BJ (cell line): ENCODE measurements at regions not wholly inside any gene's neighbourhood (a gene's known extent, or its start where the extent isn't known, plus 50 kb on each side); places are given as distances from the start of the nearest gene placed in this dataset.
A peak's percentile ranks its signal among the peaks of the same experiment; 100 is the strongest.

Experiments
- CTCF ChIA-PET: fragments of 350-600 bp; formaldehyde crosslinking; extraction: SDS; loops from one replicate; lab custom pipeline; 2021; ENCODE audit warnings: antibody characterized with exemption, inconsistent platforms; lab: Yijun Ruan, JAX
- POLR2A ChIA-PET: fragments of 300-600 bp; sonication (Branson Sonifier 250); formaldehyde crosslinking; extraction: SDS; loops from one replicate; lab custom pipeline; 2021; ENCODE audit warnings: antibody characterized with exemption; lab: Charles Lee
- DNase-seq: peaks from one replicate; pipeline ENCODE4 v3.0.0-alpha.2; 2011; ENCODE audit warnings: low read depth
- H3K27me3 ChIP-seq: 2 replicates; pipeline ENCODE4 v1.6.0; 2011; ENCODE audit warnings: low read length; ENCODE audit not compliant: control insufficient read depth, insufficient read depth
- H3K36me3 ChIP-seq: 2 replicates; pipeline ENCODE4 v1.5.1; 2011; ENCODE audit warnings: low read length; ENCODE audit not compliant: control insufficient read depth, insufficient read depth
- H3K4me3 ChIP-seq: 2 replicates; pipeline ENCODE4 v1.5.1; 2011; ENCODE audit warnings: low read depth, mild to moderate bottlenecking, control low read depth, low read length
- CTCF ChIP-seq: IDR thresholded peaks from 2 replicates; pipeline ENCODE4 v1.5.1; 2011; ENCODE audit warnings: low read depth, mild to moderate bottlenecking, control low read depth, inconsistent platforms, low read length, moderate library complexity; ENCODE audit not compliant: insufficient read depth

- Histone ChIP-seq H3K36me3 (no peaks in the 10 kb centered on the region), H3K27me3 (no peaks in the 10 kb centered on the region), H3K4me3 (no peak overlapping the region)
- peak; percentile 20; the same call in 1 of the 2 replicates for TF ChIP-seq CTCF
- CTCF ChIA-PET: no interaction called here
- POLR2A ChIA-PET: no interaction called here
- no peak for DNase-seq
Observed at GRCh38 chr1:79874289-79874688, 867.8 kb upstream of the ADGRL4 start.

- no peaks in the 10 kb centered on the region for H3K36me3 ChIP-seq
Observed at GRCh38 chr1:79859212-79859948, 852.9 kb upstream of the ADGRL4 start.

GRCh38 chr1:79852004-79852403 lies 845.5 kb upstream of the ADGRL4 start:
- 0 out of 2 replicates have a peak, but pooled peaks have one; percentile 5 for TF ChIP-seq CTCF
- Histone ChIP-seq H3K4me3 (no peak overlapping the region), H3K36me3 (no peaks in the 10 kb centered on the region), H3K27me3 (no peaks in the 10 kb centered on the region)
- CTCF ChIA-PET: no interaction called here
- POLR2A ChIA-PET: no interaction called here
- DNase-seq: no peak

More at GRCh38 chr1:79859212-79859948, 852.9 kb upstream of the ADGRL4 start:
- TF ChIP-seq CTCF: no peak
- Histone ChIP-seq H3K4me3 (no peak overlapping the region), H3K27me3 (no peaks in the 10 kb centered on the region)
- DNase-seq: peak; percentile 16
- CTCF ChIA-PET: interaction anchor here (0.6 to 2.0 kb wide), 3 partner anchors 25 to 238 kb away, joined by 3 to 4 read pairs (median 3); no protein-coding TSS in a partner anchor
- POLR2A ChIA-PET: no interaction called here

- H3K4me3 ChIP-seq: no peak overlapping the region
- H3K36me3 ChIP-seq: no peaks in the 10 kb centered on the region
- TF ChIP-seq CTCF: no peak
- peak; percentile 4 for DNase-seq
- H3K27me3 ChIP-seq: no peaks in the 10 kb centered on the region
- ChIA-PET CTCF (no interaction called here), POLR2A (no interaction called here)
Observed at GRCh38 chr1:79849388-79849787, 842.9 kb upstream of the ADGRL4 start.

GRCh38 chr1:79848316-79848715 lies 841.8 kb upstream of the ADGRL4 start:
- no peaks in the 10 kb centered on the region for H3K27me3 ChIP-seq
- DNase-seq: no peak
- CTCF ChIA-PET: no interaction called here

More at GRCh38 chr1:79848316-79848715, 841.8 kb upstream of the ADGRL4 start:
- POLR2A ChIA-PET: no interaction called here
- Histone ChIP-seq H3K36me3 (no peaks in the 10 kb centered on the region), H3K4me3 (no peak overlapping the region)
- no peak for TF ChIP-seq CTCF
